NCI-H2107 (cell line): ENCODE measurements at regions not wholly inside any gene's neighbourhood (a gene's known extent, or its start where the extent isn't known, plus 50 kb on each side); places are given as distances from the start of the nearest gene placed in this dataset.

ENCODE experiments used
- DNase-seq: peaks from one replicate; lab custom pipeline; 2025; lab: John Stamatoyannopoulos, UW

DNA sequence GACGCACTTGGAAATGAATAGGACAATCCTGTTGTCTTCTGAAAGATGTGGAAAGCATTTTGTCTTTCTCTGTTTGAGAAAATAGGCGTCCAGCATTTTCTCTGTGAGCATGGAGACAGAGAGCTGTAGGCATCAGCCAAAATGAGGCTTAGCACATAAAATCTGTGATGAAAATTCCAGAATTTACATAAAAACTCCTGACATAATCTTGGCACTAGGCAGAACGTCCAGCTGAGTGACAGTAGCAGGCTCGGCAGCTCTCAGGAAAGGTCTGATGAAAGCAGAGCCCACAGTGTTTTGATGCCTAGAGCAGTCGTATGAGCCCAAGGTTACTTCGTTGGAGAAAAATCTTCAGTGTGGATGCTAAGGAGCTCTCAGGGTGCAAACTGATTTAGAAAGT lies 543.3 kb upstream of the MAP3K7 start:
- DNase-seq: no peak

DNA sequence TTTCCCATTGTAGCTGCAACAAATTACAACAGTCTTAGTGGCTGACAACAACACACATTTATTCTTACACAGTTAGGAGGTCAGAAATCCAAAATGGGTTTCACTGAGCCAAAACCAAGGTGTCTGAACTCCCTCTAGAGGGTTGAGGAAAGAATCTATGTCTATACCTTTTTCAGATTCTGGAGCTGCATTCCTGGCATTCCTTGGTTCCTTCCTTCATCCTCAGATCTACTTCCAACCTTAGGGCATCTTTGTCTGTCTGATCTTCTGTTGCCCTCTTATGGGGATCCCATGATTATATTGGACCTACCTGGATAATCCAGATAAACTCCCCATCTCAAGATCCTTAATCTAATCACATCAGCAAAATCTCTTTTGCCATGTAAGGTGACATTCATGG lies 540.9 kb upstream of the MAP3K7 start:
- no peak for DNase-seq

DNA sequence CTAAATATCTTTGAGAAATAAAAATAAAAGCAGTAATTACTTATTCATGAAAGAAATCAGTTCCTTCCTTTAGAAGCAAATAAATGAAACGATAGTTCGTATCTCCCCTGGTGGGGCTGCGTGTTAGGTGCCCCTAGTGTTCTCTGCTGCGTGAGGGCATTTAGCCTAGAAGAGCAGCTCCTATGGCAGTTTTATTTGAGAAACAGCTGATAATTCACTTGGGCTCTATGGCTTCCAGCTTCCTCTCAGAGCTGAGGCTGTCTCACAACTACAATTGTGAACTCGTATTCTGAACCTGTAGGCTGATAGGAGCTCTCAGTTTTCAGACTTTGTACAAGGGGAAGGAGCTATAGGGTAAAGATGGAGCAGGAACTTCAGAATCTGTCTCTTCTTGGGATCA lies 540.0 kb upstream of the MAP3K7 start:
- DNase-seq: no peak

DNA sequence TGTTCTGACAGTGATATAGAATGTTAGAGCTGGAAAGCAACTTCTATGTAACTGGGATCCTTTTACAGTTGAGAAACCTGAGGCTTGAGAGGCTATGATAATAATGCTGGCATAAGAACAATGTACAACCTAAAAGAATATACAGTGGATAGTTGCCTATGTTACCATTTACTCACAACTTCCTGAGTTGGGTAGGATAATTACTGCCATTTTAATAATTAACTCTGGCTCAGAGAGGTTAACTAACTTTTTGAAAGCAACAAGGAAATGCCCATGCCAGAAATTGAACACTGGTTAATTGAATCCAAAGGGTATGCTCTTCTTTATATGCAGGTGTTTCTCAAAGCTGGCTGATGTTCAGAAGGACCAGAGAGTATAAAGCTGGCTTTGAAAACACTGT lies 530.7 kb upstream of the MAP3K7 start:
- no peak for DNase-seq

DNA sequence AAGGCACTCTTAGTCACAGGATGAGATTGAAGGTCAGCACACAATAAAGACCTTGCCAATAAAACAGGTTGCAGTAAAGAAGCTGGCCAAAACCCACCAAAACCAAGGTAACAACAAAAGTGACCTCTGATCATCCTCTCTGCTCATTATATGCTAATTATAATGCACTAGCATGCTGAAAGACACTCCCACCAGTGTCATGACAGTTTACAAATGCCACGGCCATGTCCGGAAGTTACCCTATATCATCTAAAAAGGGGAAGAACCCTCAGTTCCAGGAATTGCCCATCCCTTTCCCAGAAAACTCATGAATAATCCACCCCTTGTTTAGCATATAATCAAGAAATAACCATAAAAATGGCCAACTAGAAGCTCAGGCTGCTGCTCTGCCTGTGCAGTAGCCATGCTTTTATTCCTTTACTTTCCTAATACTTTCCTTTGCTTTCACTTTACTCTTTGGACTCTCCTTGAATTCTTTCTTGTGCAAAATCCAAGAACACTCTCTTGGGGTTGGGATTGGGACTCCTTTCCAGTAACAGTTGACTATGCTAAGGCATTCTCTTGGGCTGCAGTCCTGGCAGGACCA lies 527.3 kb upstream of the MAP3K7 start:
- no peak for DNase-seq

DNA sequence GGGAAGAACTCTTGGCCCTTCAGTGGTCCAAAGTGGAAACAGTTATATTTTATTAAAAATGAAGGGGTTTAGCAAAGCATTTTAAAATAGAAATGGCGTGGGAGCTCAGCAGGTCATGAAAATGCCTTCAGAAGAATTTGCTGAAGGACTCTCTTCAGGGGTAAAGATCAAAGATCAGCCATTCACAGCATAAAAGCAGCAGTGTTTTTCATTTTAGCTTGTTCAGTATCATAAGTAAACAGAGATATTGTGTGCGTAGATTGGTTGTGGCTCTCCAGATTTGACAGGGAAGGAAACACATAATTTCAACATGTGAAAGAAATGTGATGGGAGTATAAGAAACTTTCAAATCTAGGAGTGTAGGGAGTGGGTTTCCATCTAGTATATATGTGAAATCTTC lies 519.2 kb upstream of the MAP3K7 start:
- no peak for DNase-seq

DNA sequence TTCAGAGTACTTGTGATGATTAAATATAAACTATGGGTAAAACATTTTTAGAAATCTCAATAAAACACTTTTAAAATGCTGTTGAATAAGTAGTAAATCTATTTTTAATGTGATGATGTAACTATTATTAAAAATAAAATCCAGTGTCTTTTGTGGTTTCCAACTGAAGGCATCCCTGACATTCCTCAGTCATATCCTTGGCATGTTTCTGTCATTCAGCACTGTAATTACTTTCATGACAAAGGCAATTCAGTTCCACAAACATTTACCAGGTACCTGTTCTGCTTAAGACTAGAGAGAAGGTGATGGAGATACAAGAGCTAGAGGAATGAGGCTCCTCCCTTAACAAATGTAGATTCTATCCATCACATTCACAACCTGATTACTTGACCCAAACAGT lies 518.7 kb upstream of the MAP3K7 start:
- DNase-seq: no peak

DNA sequence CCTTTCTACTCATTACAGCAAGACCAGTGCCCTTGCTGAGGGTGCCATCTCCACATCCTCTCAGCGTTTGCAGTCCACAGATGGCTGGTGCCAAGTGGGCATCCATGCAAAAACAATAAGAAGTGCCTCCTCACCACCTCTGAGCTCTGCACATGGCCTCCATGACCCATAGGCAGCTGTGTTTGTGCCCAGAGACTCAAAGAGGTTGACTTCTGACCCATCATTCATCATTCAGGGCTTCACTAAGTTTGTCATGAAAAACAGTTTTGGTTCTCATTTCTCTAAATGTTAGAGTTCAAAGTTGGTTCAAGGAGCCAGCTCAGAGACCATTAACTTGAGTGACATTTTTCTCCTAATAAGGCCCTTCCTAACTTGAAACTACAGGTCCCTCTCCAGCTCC lies 512.6 kb upstream of the MAP3K7 start:
- no peak for DNase-seq

DNA sequence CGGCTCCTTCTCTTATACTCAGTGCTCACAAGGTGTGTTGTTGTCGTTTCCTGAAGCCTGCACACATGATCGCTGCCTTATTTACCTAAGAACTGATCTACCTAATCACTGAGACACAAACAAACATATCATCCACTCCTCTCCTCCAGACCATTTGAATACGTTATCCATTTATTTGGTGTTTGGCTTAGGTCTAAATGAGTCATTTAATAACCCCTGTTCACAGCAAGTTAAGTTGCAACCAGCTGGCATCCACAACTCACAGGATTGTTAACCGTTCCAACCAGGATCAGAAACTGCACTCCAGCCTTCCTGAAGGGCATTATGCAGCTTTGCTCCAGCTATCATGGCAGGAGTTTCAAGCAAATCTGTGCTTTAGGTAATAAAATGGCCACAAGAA lies 511.1 kb upstream of the MAP3K7 start:
- DNase-seq: no peak

DNA sequence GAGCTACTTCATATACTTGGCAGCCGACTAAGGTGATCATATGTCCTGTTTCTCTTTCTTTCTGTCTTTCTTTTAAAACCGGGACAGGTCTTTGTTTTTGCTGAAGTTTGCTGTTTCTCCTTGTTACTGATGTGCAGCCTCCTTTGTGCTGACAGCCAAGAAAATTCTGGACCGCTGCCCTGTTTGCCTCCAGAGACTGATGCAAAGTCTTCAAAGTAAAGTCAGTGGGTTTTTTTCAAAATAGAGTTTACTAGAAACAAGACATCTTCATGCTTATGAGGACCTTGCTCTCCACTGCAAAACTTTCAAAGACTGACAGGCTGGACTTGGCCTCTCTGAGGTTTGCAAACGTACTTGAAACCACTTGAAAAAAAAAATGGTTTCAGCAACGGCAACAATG lies 510.5 kb upstream of the MAP3K7 start:
- peak; percentile 2 for DNase-seq

DNA sequence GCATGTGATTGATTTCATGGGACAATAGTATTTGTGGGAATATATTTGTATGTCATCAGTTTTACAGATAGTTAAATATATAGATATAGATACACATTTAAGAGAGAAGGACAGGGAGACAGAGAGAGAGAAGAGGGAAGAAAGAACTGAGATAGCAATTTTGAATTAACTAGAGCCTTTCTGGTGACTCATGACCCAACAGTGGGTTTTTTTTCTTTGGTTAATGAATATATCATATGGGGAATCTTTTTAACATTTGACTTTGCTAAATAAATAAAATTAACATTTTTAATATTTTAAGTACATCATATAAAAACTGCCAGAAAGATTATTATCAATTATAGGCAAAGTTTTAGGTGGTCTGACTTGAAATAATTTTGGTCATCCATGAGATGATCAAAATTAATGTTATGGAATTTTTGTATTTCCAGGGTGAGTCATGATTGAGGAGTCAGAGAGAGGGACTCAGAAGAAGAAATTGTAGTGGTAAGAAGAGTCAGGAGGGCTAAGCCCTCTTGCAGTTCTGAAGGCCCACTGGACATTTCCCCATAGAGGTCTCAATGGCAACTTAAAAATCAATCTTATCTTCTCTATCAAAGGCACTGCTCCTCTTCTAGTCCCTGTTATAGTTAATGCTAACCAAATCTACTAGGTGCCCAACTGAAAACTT lies 508.1 kb upstream of the MAP3K7 start:
- DNase-seq: no peak

DNA sequence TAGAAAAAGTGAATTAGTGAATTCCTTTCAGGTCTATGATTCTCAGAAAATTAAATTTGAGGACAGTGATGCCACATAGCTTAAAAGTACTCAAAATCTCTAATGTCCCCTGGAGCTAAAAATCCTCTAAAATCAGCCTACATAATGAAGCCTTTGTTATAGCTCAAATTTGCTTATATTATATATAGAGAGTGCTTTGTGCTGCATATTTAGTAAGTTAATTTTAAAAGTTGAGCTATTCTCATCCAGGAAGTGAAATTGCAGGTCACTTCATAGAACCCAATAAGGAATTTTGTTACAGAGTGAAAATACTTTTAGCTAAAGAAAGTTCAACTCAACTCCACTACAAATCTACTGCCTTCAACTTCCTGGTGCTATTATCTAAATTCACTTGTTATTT lies 507.5 kb upstream of the MAP3K7 start:
- DNase-seq: no peak

DNA sequence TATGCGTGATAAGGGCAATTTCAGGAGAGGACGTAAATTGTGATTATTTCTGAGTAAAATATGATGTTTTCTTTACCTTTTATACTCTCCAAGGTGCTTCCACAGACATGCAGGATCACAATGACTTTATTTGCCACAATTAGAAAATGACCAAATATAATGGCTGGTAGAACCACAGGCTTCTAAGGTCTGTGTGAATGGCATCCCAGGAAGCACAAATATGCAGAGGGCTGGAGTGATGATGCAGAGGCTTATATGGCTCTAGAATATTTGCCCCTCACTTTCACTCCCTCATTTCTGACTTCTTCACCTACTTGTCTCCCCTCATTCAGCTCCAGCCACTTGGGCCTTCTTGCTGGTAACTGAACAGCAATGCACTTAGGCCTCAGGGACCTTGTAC lies 502.1 kb upstream of the MAP3K7 start:
- DNase-seq: no peak

DNA sequence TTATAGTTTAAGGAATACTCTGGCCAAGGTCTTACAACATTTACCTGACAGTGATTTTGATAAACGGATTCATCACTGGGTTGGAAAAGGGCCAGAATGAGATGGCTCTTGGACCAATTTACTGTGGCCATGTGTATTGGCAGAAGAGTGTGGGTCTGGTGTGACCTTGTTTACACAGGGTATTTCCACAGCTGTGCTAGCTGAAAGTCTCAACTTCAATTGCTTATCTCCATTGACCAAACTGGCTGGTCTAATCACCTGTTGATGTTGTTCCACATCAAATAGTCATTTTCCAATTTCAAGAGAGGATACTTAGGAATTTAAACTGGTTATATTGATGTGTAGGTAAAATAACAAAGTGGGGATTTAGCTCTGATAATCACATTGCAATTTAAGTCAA lies 501.6 kb upstream of the MAP3K7 start:
- DNase-seq: no peak

DNA sequence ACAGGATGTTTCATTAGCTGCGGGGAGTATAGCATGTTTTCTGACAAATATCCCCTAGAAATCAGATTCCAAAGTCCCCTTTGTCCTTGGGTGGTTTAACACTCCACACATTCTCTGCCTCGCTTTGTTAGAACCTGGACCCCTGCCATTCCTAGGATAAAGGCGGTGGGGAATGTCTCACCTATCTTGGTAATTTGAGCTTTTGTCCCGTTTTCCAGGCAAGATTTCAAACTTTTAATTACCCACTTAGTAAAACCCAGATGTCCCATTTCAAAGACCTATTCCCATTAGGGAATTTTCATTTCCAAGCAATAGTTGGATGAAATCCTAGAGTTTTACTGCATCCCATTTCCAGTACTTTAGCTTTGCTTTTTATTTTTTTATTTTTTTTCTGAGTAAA lies 501.0 kb upstream of the MAP3K7 start:
- DNase-seq: no peak

DNA sequence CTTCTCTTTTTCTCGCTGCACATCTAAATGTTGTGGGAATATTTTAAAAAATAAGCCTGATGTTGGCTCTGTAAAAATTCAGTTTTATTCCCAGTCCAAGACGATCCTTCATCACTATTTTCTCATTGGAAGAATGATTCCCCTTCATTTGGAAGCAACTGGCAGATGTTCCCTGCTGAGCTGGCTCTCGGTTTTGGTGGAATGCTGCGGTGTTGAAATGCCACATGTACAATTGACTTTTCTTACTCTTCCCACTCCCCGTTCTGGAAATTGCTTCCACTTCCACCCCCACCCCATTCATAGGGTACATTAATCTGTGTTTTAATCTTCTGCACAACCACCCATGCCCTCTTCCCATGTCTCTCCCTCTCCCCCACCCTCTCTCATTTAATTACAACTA lies 496.3 kb upstream of the MAP3K7 start:
- no peak for DNase-seq

DNA sequence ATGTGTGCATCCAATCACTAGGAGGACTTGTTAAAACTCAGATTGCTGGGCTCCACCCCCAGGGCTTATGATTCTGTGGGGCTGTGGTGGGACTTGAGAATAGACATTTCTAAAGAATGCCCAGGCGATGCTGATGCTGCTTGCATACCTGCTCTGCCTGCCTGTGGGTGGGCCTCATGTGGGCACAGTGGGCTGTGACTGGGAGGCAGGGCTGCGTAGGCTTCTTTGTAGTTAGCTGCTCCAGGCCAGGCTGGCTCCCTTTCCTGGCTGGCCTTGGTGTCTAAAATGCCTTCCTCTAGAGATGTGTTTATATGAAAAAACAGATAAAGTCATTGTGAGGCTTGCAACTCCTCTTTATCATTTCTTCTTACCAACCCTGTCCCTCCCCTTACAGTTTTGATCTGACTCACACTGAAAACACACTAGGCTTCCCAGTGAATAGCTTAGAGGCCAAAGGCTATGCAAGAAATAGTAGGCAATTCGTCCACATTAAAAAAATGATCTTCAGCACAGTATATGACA lies 495.5 kb upstream of the MAP3K7 start:
- DNase-seq: no peak

DNA sequence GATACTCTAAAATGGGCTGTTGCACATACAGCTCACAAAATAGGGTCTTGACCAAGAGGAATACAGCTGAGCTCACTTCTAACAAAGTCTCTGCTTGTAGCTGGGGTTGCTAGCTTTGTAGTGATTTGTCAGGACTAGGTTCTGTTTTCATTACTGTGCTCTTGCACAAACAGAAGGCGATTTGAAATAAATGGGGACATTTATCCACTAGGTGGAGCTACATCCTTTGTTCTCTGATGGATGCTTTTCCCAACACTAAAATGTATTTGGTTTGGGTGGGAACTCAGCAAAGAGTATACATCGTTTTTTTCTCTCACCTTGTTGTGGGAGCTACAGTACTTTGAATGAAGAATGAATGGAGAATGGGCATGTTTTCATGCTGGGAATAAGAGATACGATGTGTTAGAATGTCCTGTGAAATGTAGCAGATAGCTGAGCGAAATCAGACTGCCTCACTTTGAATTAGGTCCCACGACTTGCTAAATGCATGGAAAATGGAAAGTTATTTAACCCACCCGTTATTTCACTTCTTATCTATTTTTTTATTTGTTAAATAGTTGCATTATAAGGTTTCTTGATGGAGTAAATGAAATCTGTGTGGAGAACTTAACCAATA lies 494.7 kb upstream of the MAP3K7 start:
- DNase-seq: peak; percentile 15

DNA sequence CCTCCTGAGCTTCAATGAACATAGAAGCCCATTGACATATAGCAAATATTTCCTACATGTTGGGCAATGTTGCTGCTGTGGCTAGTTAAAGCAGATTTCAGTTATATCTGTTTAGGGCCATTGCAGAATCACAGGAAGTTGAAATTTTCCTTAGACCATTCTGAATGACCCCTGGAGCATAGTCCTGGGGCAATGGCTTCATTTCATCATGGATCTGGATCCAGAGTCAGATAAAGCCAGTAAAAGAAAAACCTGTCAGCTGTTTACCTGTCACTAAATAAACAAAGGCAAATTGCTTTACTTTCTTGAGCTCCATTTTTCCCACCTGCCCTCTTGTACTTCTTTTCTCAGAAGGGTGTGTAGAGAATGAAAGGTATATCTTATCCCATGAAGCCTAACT lies 494.0 kb upstream of the MAP3K7 start:
- no peak for DNase-seq

DNA sequence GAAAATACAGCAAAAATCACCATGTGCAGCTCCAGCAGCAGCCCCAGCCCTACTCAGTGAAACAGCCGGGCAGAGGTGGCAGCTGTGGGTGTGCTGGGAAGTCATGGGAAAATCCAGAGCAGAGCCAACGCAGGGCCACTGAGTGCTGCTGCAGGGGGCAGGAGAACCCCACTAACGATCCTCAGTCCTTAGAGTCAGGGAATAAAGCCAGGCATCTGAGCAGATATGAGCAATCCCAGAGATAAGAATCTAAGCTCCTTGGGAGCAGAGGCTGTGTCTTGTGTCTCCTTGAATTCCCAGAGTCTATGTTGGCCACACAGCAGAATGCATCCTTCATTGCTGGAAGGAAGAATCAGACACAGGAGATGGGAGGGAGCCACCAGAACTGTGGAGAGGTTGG lies 493.1 kb upstream of the MAP3K7 start:
- DNase-seq: no peak

DNA sequence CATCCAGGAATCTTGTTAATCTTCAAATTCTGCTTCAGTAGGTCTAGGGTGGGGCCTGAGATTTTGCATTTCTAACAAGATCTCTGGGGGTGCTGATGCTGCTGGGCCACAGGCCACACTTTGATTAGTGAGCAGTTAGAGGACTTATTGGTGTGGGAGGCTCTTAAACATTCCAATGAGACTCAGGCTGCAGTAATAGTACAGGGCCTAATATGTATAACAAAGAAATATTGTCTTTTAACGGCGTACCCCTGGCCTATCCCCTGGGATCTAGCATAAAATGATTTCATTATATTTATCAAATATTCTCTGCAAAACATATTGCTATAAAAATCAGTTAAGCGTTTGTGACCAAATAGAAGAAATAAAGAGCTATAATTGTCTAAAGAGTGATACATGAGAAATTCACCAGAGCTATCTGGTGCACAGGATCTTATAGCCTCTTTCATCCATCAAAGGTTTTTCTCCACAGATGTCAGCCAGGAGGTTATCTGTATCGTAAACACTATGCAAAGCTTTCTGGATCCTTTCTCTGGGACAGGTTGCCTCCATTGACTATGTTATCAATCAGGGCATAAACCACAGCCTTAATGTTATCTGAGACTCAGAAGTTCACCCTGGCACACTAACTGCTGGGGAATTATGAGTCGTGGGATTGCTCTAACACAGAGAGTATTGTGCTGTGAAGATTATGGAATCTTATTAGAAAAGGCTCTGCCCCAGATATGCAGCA lies 488.5 kb upstream of the MAP3K7 start:
- DNase-seq: no peak

DNA sequence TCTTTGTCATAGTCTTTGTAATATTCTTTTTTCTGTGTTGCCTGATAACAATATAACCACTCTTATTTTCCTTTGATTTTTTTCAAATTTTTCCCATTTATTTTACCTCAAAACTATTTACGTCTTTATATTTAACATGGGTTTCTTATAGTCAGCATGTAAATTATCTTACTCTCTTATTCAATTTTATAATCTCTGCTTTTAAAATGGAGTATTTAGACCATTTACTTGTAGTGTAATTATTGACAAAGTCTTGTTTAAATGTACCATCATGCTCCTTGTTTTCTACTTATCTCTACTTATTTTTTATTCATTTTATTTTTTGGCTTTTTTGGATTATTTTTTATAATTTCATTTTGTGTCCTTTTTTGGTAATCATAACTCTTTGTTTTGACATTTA lies 476.5 kb upstream of the MAP3K7 start:
- no peak for DNase-seq

DNA sequence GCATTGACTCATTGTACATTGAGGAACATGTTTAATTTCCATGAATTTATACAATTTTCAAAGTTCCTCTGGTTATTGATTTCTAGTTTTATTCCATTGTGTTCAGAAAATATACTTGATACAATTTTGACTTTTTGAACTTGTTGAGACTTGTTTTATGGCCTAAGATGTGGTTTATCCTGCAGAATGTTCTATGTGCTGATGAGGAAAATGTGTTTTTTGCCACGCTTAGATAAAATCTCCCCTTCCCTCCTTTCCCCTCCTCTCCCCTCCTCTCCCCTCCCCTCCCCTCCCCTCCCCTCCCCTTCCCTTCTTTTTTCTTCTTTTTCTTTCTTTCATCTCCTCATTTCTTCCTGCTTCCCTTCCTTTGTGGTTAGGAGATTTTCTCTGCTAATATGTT lies 470.8 kb upstream of the MAP3K7 start:
- DNase-seq: no peak
